Liver (tissue), 8 donors: ENCODE measurements at regions not wholly inside any gene's neighbourhood (a gene's known extent, or its start where the extent isn't known, plus 50 kb on each side); places are given as distances from the start of the nearest gene placed in this dataset.

Experiments used
- DNase-seq: peaks from one replicate; pipeline ENCODE4 v3.0.0-alpha.2; 2017; ENCODE audit warnings: low spot score
- H3K27ac ChIP-seq, 2 donors: one replicate each; pipeline ENCODE4 v1.7.0; 2013; ENCODE audit warnings: inconsistent platforms in 2 of 2, low read length in 2 of 2, control low read depth in 1 of 2, low read depth in 1 of 2, mild to moderate bottlenecking in 1 of 2
- H3K27me3 ChIP-seq, 4 donors: one replicate each; pipeline versions ENCODE4 v1.6.1 to v1.7.0; 2013; ENCODE audit warnings: low read length in 3 of 4, inconsistent platforms in 1 of 4, mild to moderate bottlenecking in 1 of 4, moderate library complexity in 1 of 4; ENCODE audit not compliant: control insufficient read depth in 4 of 4, insufficient read depth in 4 of 4
- H3K36me3 ChIP-seq, 4 donors: one replicate each; pipeline versions ENCODE4 v1.6.1 to v1.7.0; 2013; ENCODE audit warnings: low read length in 3 of 4, mild to moderate bottlenecking in 3 of 4, low read depth in 1 of 4, moderate library complexity in 1 of 4; ENCODE audit not compliant: control insufficient read depth in 4 of 4, insufficient read depth in 3 of 4
- H3K4me1 ChIP-seq, 4 donors: one replicate each; pipeline versions ENCODE4 v1.6.1 to v1.7.0; 2013; ENCODE audit warnings: low read length in 3 of 4, mild to moderate bottlenecking in 3 of 4, moderate library complexity in 1 of 4; ENCODE audit not compliant: control insufficient read depth in 4 of 4, insufficient read depth in 4 of 4
- H3K4me3 ChIP-seq, 3 donors: one replicate each; pipeline versions ENCODE4 v1.6.1 to v1.7.0; 2013; ENCODE audit warnings: low read length in 3 of 3, control low read depth in 1 of 3, low read depth in 1 of 3, mild to moderate bottlenecking in 1 of 3
- H3K9ac ChIP-seq, 2 donors: one replicate each; pipeline ENCODE4 v1.7.0; 2013; ENCODE audit warnings: low read length in 2 of 2, mild to moderate bottlenecking in 2 of 2, moderate library complexity in 2 of 2, control low read depth in 1 of 2, low read depth in 1 of 2
- H3K9me3 ChIP-seq, 4 donors: one replicate each; pipeline versions ENCODE4 v1.6.1 to v1.7.0; 2013; ENCODE audit warnings: low read length in 3 of 4; ENCODE audit not compliant: control insufficient read depth in 4 of 4
- ATF3 ChIP-seq: IDR thresholded peaks from 2 replicates; pipeline ENCODE4 v1.6.1; 2016; ENCODE audit warnings: antibody characterized with exemption
- CTCF ChIP-seq: fragments of 150-350 bp; IDR thresholded peaks from 2 replicates; pipeline ENCODE4 v1.5.1; 2017; ENCODE audit warnings: improper control_type of control experiment, low read depth, low read length; ENCODE audit not compliant: missing input control
- EGR1 ChIP-seq, 2 donors: IDR thresholded peaks; 2 replicates each; pipeline ENCODE4 v1.6.1; 2016 to 2018; ENCODE audit warnings: antibody characterized with exemption in 2 of 2, low read depth in 2 of 2
- FOXA1 ChIP-seq: IDR thresholded peaks from 2 replicates; pipeline ENCODE4 v1.6.1; 2016; ENCODE audit warnings: antibody characterized with exemption
- FOXA2 ChIP-seq: IDR thresholded peaks from 2 replicates; pipeline ENCODE4 v1.6.1; 2016; ENCODE audit warnings: antibody characterized with exemption
- GABPA ChIP-seq, 2 donors: IDR thresholded peaks in 1 of 2; conservative IDR thresholded peaks in 1 of 2; 2 replicates each; pipeline ENCODE4 v1.6.1; 2016; ENCODE audit warnings: antibody characterized with exemption in 2 of 2, mild to moderate bottlenecking in 1 of 2, moderate library complexity in 1 of 2
- HNF4A ChIP-seq, 2 donors: conservative IDR thresholded peaks; 2 replicates each; pipeline ENCODE4 v1.6.1; 2016; ENCODE audit warnings: antibody characterized with exemption in 2 of 2, mild to moderate bottlenecking in 2 of 2
- HNF4G ChIP-seq: IDR thresholded peaks from 2 replicates; pipeline ENCODE4 v1.6.1; 2016; ENCODE audit warnings: antibody characterized with exemption
- JUND ChIP-seq, 2 donors: IDR thresholded peaks; 2 replicates each; pipeline ENCODE4 v1.6.1; 2016; ENCODE audit warnings: antibody characterized with exemption in 2 of 2
- MAX ChIP-seq: IDR thresholded peaks from 2 replicates; pipeline ENCODE4 v1.6.1; 2016; ENCODE audit warnings: antibody characterized with exemption
- NR2F2 ChIP-seq: IDR thresholded peaks from 2 replicates; pipeline ENCODE4 v1.6.1; 2016; ENCODE audit warnings: antibody characterized with exemption
- RAD21 ChIP-seq, 2 donors: IDR thresholded peaks; 2 replicates each; pipeline ENCODE4 v1.6.1; 2016; ENCODE audit warnings: antibody characterized with exemption in 2 of 2, mild to moderate bottlenecking in 2 of 2
- REST ChIP-seq: IDR thresholded peaks from 2 replicates; pipeline ENCODE4 v1.6.1; 2016; ENCODE audit warnings: antibody characterized with exemption, mild to moderate bottlenecking
- RXRA ChIP-seq, 2 donors: IDR thresholded peaks; 2 replicates each; pipeline ENCODE4 v1.6.1; 2017 to 2018; ENCODE audit warnings: antibody characterized with exemption in 2 of 2, mild to moderate bottlenecking in 1 of 2
- SP1 ChIP-seq: IDR thresholded peaks from 2 replicates; pipeline ENCODE4 v1.6.1; 2018; ENCODE audit warnings: antibody characterized with exemption, mild to moderate bottlenecking
- TAF1 ChIP-seq: conservative IDR thresholded peaks from 2 replicates; pipeline ENCODE4 v1.6.1; 2016; ENCODE audit warnings: antibody characterized with exemption, mild to moderate bottlenecking
- YY1 ChIP-seq: IDR thresholded peaks from 2 replicates; pipeline ENCODE4 v1.6.1; 2016; ENCODE audit warnings: antibody characterized with exemption, mild to moderate bottlenecking
- ZBTB33 ChIP-seq: IDR thresholded peaks from 2 replicates; pipeline ENCODE4 v1.6.1; 2016; ENCODE audit warnings: antibody characterized with exemption
- WGBS: extraction: QIAGEN DNeasy Blood & Tissue Kit; methylation state at CpG from one replicate; pipeline ENCODE4 v1.1.7; 2013; 5-methylcytosine and 5-hydroxymethylcytosine counted together
- donor health status: healthy.
- donor health status: healthy.
- donor health status: healthy.
- donor health status: healthy.
- donor health status: healthy.

GRCh38 chr13:103157016-103157415 lies 90.8 kb upstream of the SLC10A2 start:
- H3K4me1 ChIP-seq: no peaks in the 10 kb centered on the region
- no peak overlapping the region for H3K27ac ChIP-seq
- H3K36me3 ChIP-seq: no peaks in the 10 kb centered on the region
- H3K9ac ChIP-seq: no peak overlapping the region
- H3K27me3 ChIP-seq: peaks cover 0 to 3% (median 0%) of the 10 kb centered on the region in 4 donors
- TF ChIP-seq FOXA1: no peak
- no peak for TF ChIP-seq RAD21 (IDR thresholded peaks at IDR 0.05)
- no peak for TF ChIP-seq MAX
- no peak for TF ChIP-seq JUND (IDR thresholded peaks at IDR 0.05)
- no peak for TF ChIP-seq ATF3
- TF ChIP-seq NR2F2: no peak
- no peak for TF ChIP-seq YY1
- TF ChIP-seq HNF4A (conservative IDR thresholded peaks at IDR 0.05): no peak
- no peak for TF ChIP-seq SP1
- TF ChIP-seq ZBTB33: no peak
- TF ChIP-seq REST: no peak
- no peak for TF ChIP-seq RXRA (IDR thresholded peaks at IDR 0.05)
- no peak for TF ChIP-seq HNF4G
- no peak for TF ChIP-seq CTCF
- TF ChIP-seq GABPA (IDR thresholded peaks at IDR 0.05 in 1 of 2, conservative IDR thresholded peaks at IDR 0.05 in 1 of 2): no peak
- no peaks in the 10 kb centered on the region for H3K9me3 ChIP-seq
- WGBS: 53% methylated on average over 3 of the region's 3 CpGs
- no peak overlapping the region for H3K4me3 ChIP-seq
- no peak for DNase-seq

- H3K4me1 ChIP-seq: no peaks in the 10 kb centered on the region
- 69% methylated on average over 6 of the region's 6 CpGs for WGBS
- TF ChIP-seq ZBTB33: no peak
- no peak for TF ChIP-seq YY1
- TF ChIP-seq HNF4A (conservative IDR thresholded peaks at IDR 0.05): no peak
- TF ChIP-seq EGR1 (IDR thresholded peaks at IDR 0.05; ENCODE audit: low read depth in 2 of 2): no peak
- TF ChIP-seq TAF1: no peak
- no peak for TF ChIP-seq CTCF
- no peak for TF ChIP-seq FOXA1
- TF ChIP-seq GABPA (IDR thresholded peaks at IDR 0.05 in 1 of 2, conservative IDR thresholded peaks at IDR 0.05 in 1 of 2): no peak
- no peak for TF ChIP-seq RAD21 (IDR thresholded peaks at IDR 0.05)
- TF ChIP-seq RXRA (IDR thresholded peaks at IDR 0.05): no peak
- TF ChIP-seq ATF3: no peak
- TF ChIP-seq JUND (IDR thresholded peaks at IDR 0.05): no peak
- TF ChIP-seq SP1: no peak
- no peak for TF ChIP-seq FOXA2
Measured at GRCh38 chr13:103156346-103156998, 90.3 kb upstream of the SLC10A2 start.

More at GRCh38 chr13:103156346-103156998, 90.3 kb upstream of the SLC10A2 start:
- Histone ChIP-seq H3K4me3 (no peak overlapping the region), H3K9ac (no peak overlapping the region), H3K9me3 (no peaks in the 10 kb centered on the region), H3K36me3 (no peaks in the 10 kb centered on the region), H3K27ac (no peak overlapping the region), H3K27me3 (peaks cover 0 to 3% (median 0%) of the 10 kb centered on the region in 4 donors)
- no peak for DNase-seq
